Stimulated activated naive B cell treated with anti-CD40 and anti-IgM and Interleukin-4, amounts not matched to agents 10 μg/mL and 1 μg/mL and 100 μg/mL, for 72 hours (primary cell): ENCODE measurements at regions not wholly inside any gene's neighbourhood (a gene's known extent, or its start where the extent isn't known, plus 50 kb on each side); places are given as distances from the start of the nearest gene placed in this dataset.
"Not testable (repeated sequence)": the region's sequence is repeated elsewhere in the genome, so short reads cannot be mapped to it uniquely, and the experiment has no call there.

Experiments used
- ATAC-seq, 2 donors: fragments of 150-1000 bp; cut with Tn5 transposase; replicated peaks; 2 replicates each; pipeline ENCODE4 v1.10.0; 2021; ENCODE audit warnings: moderate library complexity in 1 of 2
- DNase-seq: peaks from one replicate; pipeline ENCODE4 v3.0.0; 2021
- H3K27ac Mint-ChIP-seq: one replicate; pipeline ENCODE4 v1.8.0; 2022; ENCODE audit warnings: mild to moderate bottlenecking, mixed read lengths
- H3K27me3 Mint-ChIP-seq, 2 donors: one replicate each; pipeline ENCODE4 v1.8.0; 2022; ENCODE audit warnings: mixed read lengths in 2 of 2
- H3K36me3 Mint-ChIP-seq, 2 donors: one replicate each; pipeline ENCODE4 v1.8.0; 2022; ENCODE audit warnings: mixed read lengths in 2 of 2, mild to moderate bottlenecking in 1 of 2
- H3K4me1 Mint-ChIP-seq, 2 donors: one replicate each; pipeline ENCODE4 v1.8.0; 2022; ENCODE audit warnings: mixed read lengths in 2 of 2, mild to moderate bottlenecking in 1 of 2
- H3K4me3 Mint-ChIP-seq, 2 donors: one replicate each; pipeline ENCODE4 v1.8.0; 2022; ENCODE audit warnings: mild to moderate bottlenecking in 2 of 2, mixed read lengths in 2 of 2, moderate library complexity in 1 of 2
- H3K9me3 Mint-ChIP-seq, 2 donors: one replicate each; pipeline ENCODE4 v1.8.0; 2022; ENCODE audit warnings: mixed read lengths in 2 of 2, mild to moderate bottlenecking in 1 of 2

DNA sequence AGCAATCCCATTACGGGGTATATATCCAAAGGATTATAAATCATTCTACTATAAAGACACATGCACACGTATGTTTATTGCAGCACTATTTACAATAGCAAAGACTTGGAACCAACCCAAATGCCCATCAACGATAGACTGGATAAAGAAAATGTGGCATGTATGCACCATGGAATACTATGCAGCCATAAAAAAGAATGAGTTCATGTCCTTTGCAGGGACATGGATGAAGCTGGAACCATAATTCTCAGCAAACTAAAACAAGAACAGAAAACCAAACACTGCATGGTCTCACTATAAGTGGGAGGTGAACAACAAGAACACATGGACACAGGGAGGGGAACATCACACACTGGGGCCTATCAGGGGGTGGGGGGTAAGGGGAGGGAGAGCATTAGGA lies 56.1 kb upstream of the UXT start:
- H3K27me3 Mint-ChIP-seq, result peaks cover 9 to 14% of the 10 kb centered on the region in 2 donors
- not testable (repeated sequence) for H3K4me3 Mint-ChIP-seq, H3K4me1 Mint-ChIP-seq, H3K9me3 Mint-ChIP-seq, ATAC-seq, H3K36me3 Mint-ChIP-seq, H3K27ac Mint-ChIP-seq, DNase-seq

- H3K27ac Mint-ChIP-seq, H3K9me3 Mint-ChIP-seq, H3K4me1 Mint-ChIP-seq, H3K36me3 Mint-ChIP-seq, DNase-seq, ATAC-seq, H3K4me3 Mint-ChIP-seq: not testable (repeated sequence)
- H3K27me3 Mint-ChIP-seq, result peaks cover 16 to 19% of the 10 kb centered on the region in 2 donors
These were observed 53.7 kb upstream of the UXT start for GRCh38 chrX:47712675-47713074.

DNA sequence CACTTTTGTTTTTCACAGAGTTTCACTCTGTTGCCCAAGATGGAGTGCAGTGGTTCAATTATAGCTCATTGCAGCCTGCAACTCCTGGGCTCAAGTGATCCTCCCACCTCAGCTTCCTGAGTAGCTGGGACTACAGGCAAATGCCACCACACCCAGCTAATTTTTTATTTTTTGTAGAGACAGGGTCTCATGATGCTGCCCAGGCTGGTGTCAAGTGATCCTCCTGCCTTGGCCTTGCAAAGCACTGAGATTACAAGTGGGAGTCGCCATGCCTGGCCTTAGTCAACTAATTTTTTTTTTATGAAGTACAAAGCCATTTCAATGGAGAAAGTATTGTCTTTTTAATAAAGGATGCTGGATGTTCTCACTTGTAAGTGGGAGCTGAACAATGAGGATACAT lies 51.3 kb upstream of the UXT start:
- H3K9me3 Mint-ChIP-seq, result no peaks in the 10 kb centered on the region
- no peaks in the 10 kb centered on the region for H3K4me1 Mint-ChIP-seq
- H3K4me3 Mint-ChIP-seq, result no peak overlapping the region
- DNase-seq, result no peak
- ATAC-seq, result no peak
- no peaks in the 10 kb centered on the region for H3K36me3 Mint-ChIP-seq
- H3K27ac Mint-ChIP-seq, result no peak overlapping the region
- peaks cover 20 to 27% of the 10 kb centered on the region in 2 donors for H3K27me3 Mint-ChIP-seq
